HG03342 (cell line): ENCODE measurements at regions not wholly inside any gene's neighbourhood (a gene's known extent, or its start where the extent isn't known, plus 50 kb on each side); places are given as distances from the start of the nearest gene placed in this dataset.
"Not testable (repeated sequence)": the region's sequence is repeated elsewhere in the genome, so short reads cannot be mapped to it uniquely, and the experiment has no call there.

Experiments
- ATAC-seq: cut with Tn5 transposase; IDR thresholded peaks from one replicate; pipeline ENCODE4 v1.9.1; 2021; ENCODE audit warnings: mild to moderate bottlenecking, moderate library complexity; ENCODE audit not compliant: unreplicated experiment

GRCh38 chr7:83832009-83832408, 183.1 kb upstream of the SEMA3E start:
- ATAC-seq, result no peak

DNA sequence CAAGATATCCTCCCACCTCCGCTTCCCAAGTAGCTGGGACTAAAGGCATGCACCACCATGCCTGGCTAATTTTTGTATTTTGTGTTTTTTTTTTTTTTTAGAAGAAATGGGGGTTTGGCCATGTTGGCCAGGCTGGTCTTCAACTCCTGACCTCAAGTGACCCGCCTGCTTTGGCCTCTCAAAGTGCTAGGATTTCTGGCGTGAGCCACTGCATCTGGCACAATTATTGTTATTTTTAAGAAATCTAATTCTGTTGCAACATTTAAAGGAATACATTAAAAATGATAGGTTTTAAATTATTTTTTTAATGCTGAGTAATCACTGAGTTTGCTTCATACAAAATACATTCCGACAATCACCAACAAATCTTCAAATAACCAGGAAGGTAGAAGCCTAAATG, 178.1 kb upstream of the SEMA3E start:
- ATAC-seq, result no peak

GRCh38 chr7:83824214-83824613, 175.3 kb upstream of the SEMA3E start:
- no peak for ATAC-seq

- no peak for ATAC-seq
Measured at GRCh38 chr7:83821866-83822265, 172.9 kb upstream of the SEMA3E start.

GRCh38 chr7:83820641-83821040, 171.7 kb upstream of the SEMA3E start:
- ATAC-seq, result no peak

DNA sequence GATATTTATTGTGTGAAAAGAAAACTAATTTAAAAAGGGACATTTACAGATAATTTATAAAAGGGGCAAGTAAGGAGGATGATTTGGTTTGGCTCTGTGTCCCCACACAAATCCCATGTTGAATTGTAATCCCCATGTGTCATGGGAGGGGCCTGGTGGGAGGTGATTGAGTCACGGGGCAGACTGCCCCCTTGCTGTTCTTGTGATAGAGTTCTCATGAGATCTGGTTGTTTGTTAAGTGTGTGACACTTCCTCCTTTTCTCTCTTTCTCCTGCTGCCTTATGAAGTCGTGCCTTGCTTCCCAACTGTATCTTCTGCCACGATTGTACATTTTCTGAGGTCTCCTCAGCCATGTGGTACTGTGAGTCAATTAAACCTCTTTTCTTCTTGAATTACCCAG, 171.0 kb upstream of the SEMA3E start:
- ATAC-seq, result no peak

- no peak for ATAC-seq
Measured at GRCh38 chr7:83814480-83814879, 165.5 kb upstream of the SEMA3E start.

- ATAC-seq, result not testable (repeated sequence)
Measured at GRCh38 chr7:83812563-83812962, 163.6 kb upstream of the SEMA3E start.

DNA sequence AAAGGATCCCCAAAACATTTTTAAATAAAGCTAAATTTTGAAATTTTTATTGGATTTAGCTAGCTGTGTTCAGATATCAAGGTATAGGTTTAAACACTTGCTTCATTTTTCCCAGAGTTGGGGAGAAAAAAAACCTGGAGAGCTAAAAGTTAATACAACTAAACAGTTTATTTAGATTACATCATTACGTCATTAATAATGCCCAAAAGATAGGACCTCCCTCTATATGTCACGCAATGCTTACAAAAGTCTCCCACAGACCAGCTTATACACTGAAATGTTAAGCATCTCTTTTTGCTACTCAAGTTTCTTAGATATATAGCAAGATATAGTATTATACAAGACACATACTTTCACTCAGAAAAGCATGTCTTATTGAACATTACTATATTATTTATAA, 160.0 kb upstream of the SEMA3E start:
- no peak for ATAC-seq

DNA sequence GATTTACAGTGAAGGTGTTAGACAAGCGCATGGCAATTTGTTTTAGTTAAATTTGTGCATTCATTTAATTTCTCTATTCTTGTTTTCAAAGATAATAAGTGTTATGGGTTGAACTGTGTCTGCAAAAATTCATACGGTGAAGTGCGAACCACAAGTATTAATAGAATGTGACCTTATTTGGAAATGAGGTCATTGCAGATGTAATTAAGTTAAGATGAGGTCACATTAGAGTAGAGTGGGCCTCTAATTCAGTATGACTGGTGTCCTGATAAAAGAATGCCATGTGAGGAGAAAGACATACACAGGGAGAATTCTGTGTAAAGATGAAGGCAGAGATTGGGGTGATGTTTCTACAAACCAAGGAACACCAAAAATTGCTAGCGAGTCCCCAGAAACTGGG, 158.8 kb upstream of the SEMA3E start:
- no peak for ATAC-seq

DNA sequence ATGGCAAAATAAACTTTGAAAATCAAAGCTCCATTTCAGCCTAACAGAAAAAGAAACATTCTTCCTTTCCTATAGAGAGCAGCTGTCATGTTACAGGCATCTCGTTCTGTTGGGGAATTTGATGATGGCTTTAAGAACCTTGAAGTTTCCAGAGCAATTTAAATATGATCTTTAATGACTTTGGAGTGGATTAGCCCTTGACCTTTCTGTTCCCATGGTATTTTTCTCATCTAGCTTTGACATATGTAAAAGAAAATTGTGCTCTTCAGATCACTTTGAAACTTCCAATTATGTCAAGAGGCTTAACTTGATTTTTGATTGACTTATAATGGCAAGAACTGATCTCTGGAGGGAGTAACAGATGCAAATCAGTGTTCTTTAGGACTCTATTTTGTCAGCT, 157.6 kb upstream of the SEMA3E start:
- no peak for ATAC-seq

- ATAC-seq, result no peak
Measured at GRCh38 chr7:83799333-83799732, 150.4 kb upstream of the SEMA3E start.

- ATAC-seq, result peak; percentile 46
Measured at GRCh38 chr7:83798489-83798888, 149.6 kb upstream of the SEMA3E start.

- no peak for ATAC-seq
Measured at GRCh38 chr7:83796760-83797159, 147.8 kb upstream of the SEMA3E start.

DNA sequence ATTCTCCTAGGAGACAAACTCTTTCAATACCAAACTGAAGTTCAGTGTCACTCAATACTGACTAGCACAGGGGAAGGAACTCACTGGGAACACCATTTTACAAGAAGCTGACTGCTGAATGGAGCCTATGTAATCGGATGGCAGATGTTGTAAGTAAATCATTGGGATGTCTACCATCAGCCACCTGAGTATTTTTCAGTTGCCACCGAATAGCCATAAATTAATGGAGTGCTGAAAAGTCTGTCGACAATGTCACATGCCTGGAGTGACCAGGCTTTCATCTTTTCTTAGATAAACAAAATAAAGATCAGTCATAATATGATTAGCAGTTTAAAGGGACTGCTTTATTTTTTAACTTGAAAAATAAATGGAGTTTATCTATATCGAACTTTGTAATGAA, 145.9 kb upstream of the SEMA3E start:
- ATAC-seq, result no peak

DNA sequence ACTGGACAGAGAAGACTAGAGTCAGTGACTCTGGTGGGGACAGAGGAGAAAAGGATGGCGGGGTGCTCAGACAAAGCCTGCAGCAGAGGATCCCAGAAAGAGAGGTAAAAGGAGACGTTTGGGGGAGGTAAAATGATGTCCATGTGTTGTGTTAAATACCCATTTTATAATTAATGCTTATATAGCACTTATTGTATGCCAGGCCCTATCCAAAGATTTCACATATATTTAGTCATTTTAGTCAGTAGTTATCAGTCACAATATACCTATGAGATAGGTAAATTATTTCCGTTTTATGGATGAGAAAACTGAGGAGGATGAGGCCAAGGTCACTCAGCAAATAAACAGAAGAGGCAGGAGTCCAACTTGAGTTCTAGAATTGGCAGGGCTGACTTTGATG, 144.6 kb upstream of the SEMA3E start:
- ATAC-seq, result no peak

DNA sequence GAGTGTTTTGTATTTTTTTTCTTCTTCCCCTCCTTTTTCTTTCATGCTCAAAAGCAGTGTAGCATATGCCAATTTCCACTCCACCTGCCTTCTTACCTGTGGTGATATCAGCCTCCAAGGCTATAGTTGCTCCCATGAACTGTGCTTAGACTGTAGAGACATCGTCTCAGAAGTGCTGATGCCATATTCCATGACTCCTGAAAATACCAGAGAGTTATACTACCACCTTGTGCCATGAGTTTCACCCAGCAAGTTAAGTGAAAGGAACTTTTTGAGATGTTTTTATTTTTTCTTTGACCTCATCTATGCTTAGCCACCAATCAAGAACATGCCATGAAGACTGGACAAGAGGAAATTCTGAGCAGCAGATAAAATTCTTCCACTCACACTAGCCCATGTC, 142.8 kb upstream of the SEMA3E start:
- no peak for ATAC-seq

GRCh38 chr7:83786858-83787257, 137.9 kb upstream of the SEMA3E start:
- ATAC-seq, result no peak

GRCh38 chr7:83782628-83783027, 133.7 kb upstream of the SEMA3E start:
- ATAC-seq, result no peak

GRCh38 chr7:83778073-83778443, 129.1 kb upstream of the SEMA3E start:
- no peak for ATAC-seq

DNA sequence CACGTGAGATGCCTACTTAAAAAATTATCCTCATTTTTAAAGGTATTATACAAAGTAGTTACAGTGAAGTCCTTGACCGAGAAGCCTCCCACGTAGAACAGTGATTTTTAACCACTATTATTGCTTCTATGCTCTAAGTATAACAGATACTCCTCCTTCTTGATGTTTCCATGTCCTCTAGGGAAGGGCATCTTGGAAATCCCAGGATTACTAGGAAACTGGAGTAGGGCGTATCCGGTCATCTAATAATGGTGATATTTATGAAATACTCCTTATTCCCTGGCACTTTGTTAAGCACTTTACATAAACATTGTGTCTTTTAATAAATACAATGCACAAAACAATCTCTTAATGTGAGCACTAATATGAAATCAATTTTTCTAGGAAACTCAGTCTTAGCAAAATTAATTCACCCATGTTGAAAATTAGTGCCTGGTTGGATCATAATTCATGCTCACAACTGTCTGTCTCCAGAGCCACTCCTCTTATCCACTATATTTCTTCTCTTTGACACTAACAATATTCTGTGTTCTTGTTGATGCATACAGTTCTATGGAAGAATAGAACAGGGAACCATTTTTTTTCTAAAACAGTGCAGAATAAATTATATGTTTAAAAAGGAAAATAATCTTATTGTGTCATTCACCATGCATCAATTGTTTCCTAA, 128.6 kb upstream of the SEMA3E start:
- no peak for ATAC-seq

DNA sequence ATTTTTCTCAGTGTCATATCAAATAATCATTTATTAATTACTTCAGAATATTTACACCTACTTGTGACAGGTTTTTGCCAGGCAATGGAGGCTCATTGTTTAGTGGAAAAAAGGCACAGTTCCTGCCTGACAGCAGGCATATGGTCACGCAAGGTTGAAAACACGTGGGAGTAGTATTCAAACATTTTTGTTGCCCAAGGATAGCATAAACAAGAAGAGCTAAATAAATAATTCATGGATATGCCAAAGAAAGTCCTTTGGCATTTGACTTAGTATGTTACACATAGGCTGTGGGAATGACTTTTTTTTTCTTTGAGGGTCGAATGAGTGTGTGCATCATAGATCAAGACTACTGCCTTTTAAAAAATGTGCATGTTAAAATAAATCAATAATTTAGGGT, 120.5 kb upstream of the SEMA3E start:
- no peak for ATAC-seq

DNA sequence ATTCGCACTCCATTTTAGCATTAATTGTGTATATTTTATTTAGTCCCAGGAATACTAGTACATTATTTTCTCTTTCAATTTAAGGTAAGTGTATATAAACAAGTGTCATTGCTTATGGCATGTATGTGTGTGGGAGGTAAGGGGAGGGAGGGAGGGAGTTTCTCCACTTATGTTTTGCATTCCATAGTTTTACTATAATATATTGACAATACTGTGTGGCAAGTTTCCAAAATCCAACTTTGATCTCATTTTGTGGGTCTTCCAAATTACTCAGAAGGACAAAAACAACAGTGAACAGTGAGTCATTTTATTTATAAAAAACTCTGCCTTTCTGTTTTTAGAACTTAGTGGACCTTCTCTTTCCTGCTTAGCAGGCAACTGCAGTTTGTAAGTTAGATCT, 102.3 kb upstream of the SEMA3E start:
- no peak for ATAC-seq
